ENCODE measurements at regions not wholly inside any gene's neighbourhood (a gene's known extent, or its start where the extent isn't known, plus 50 kb on each side); places are given as distances from the start of the nearest gene placed in this dataset.

GRCh38 chr4:24175707-24176106, 285.9 kb upstream of the PPARGC1A start:
- Histone ChIP-seq H3K9me3 (no peaks in the 10 kb centered on the region), H3K4me1 (ENCODE audit: insufficient read depth) (no peaks in the 10 kb centered on the region), H3K36me3 (no peaks in the 10 kb centered on the region), H3K27me3 (no peaks in the 10 kb centered on the region), H3K27ac (no peak overlapping the region), H3K4me3 (no peak overlapping the region)
- TF ChIP-seq CTCF (IDR thresholded peaks at IDR 0.05): no peak
- no peak for TF ChIP-seq EP300 (IDR thresholded peaks at IDR 0.05)
- TF ChIP-seq POLR2A (IDR thresholded peaks at IDR 0.05): no peak
- WGBS, 3 donors: 67 to 71% (median 69%) methylated on average over 7 of the region's 7 CpGs
- intact Hi-C loops (cut with DNase I): no loop called here
- no peak for DNase-seq

GRCh38 chr4:24174602-24175001, 284.8 kb upstream of the PPARGC1A start:
- Histone ChIP-seq H3K4me3 (no peak overlapping the region), H3K27me3 (no peaks in the 10 kb centered on the region), H3K27ac (no peak overlapping the region), H3K9me3 (no peaks in the 10 kb centered on the region), H3K4me1 (ENCODE audit: insufficient read depth) (no peaks in the 10 kb centered on the region), H3K36me3 (no peaks in the 10 kb centered on the region)
- DNase-seq: no peak
- no peak for TF ChIP-seq EP300 (IDR thresholded peaks at IDR 0.05)
- no peak for TF ChIP-seq CTCF (IDR thresholded peaks at IDR 0.05)
- TF ChIP-seq POLR2A (IDR thresholded peaks at IDR 0.05): no peak
- WGBS, 3 donors: 77 to 80% (median 78%) methylated on average over 4 of the region's 4 CpGs
- intact Hi-C loops (cut with DNase I): no loop called here

GRCh38 chr4:24172406-24172805, 282.6 kb upstream of the PPARGC1A start:
- TF ChIP-seq CTCF (IDR thresholded peaks at IDR 0.05): no peak
- no peak for TF ChIP-seq POLR2A (IDR thresholded peaks at IDR 0.05)
- TF ChIP-seq EP300 (IDR thresholded peaks at IDR 0.05): no peak
- WGBS, 3 donors: 70 to 86% (median 73%) methylated on average over 4 of the region's 4 CpGs
- no peak for DNase-seq

GRCh38 chr4:24169956-24170355, 280.1 kb upstream of the PPARGC1A start:
- Histone ChIP-seq H3K9me3 (no peaks in the 10 kb centered on the region), H3K27ac (no peak overlapping the region), H3K4me1 (ENCODE audit: insufficient read depth) (no peaks in the 10 kb centered on the region), H3K36me3 (no peaks in the 10 kb centered on the region), H3K4me3 (no peak overlapping the region), H3K27me3 (no peaks in the 10 kb centered on the region)
- intact Hi-C loops (cut with DNase I): no loop called here
- TF ChIP-seq POLR2A (IDR thresholded peaks at IDR 0.05): no peak
- no peak for TF ChIP-seq CTCF (IDR thresholded peaks at IDR 0.05)
- no peak for TF ChIP-seq EP300 (IDR thresholded peaks at IDR 0.05)
- no peak for DNase-seq

More at GRCh38 chr4:24172406-24172805, 282.6 kb upstream of the PPARGC1A start:
- Histone ChIP-seq H3K27ac (no peak overlapping the region), H3K36me3 (no peaks in the 10 kb centered on the region), H3K4me1 (ENCODE audit: insufficient read depth) (no peaks in the 10 kb centered on the region), H3K9me3 (no peaks in the 10 kb centered on the region), H3K4me3 (no peak overlapping the region), H3K27me3 (no peaks in the 10 kb centered on the region)
- intact Hi-C loops (cut with DNase I): no loop called here

GRCh38 chr4:24168658-24169057, 278.8 kb upstream of the PPARGC1A start:
- no peak for DNase-seq
- intact Hi-C loops (cut with DNase I): no loop called here
- Histone ChIP-seq H3K27me3 (no peaks in the 10 kb centered on the region), H3K36me3 (no peaks in the 10 kb centered on the region), H3K27ac (no peak overlapping the region), H3K9me3 (no peaks in the 10 kb centered on the region), H3K4me3 (no peak overlapping the region), H3K4me1 (ENCODE audit: insufficient read depth) (no peaks in the 10 kb centered on the region)
- no peak for TF ChIP-seq POLR2A (IDR thresholded peaks at IDR 0.05)
- no peak for TF ChIP-seq CTCF (IDR thresholded peaks at IDR 0.05)
- no peak for TF ChIP-seq EP300 (IDR thresholded peaks at IDR 0.05)
- WGBS, 3 donors: 40 to 65% (median 54%) methylated on average over 2 of the region's 2 CpGs

All from ovary (tissue), 7 donors.